ENCODE measurements at regions not wholly inside any gene's neighbourhood (a gene's known extent, or its start where the extent isn't known, plus 50 kb on each side); places are given as distances from the start of the nearest gene placed in this dataset.
"Not testable (repeated sequence)": the region's sequence is repeated elsewhere in the genome, so short reads cannot be mapped to it uniquely, and the experiment has no call there.

DNA sequence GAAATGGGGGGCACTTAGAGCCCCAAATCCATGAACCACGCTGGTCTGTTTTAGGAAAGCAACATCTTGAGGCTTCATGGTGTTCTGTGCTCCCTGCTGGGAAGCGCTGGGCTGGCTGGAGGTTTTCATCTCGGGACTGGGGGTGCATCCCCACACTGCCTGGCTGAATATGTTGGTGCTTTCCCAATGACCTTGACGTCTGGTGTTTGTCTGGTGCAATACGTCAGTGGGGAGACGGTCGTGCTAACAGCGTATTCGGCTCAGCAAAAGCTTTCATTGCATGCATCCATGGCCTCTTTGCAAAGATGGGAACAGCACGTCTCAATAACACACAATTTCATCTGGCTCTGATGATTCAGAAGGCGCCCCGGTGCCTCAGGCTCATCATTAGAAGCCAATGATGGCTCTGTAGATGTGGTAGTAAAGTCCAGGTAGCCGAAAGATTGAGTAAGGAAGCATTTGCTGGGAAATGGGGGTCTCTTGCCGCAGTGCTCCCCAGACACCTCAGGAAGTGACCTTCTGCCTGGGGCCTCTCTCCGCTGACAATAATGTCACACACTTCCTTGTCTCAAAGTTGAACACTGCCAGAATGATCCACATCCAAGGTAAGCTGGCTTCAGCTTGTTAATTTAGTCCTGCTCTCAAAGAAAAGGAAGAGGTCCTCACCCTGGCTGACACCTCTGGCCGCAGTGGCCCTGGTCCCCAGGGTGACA is 97.7 kb downstream of the ING1 start:
- DNase-seq = no peak

DNA sequence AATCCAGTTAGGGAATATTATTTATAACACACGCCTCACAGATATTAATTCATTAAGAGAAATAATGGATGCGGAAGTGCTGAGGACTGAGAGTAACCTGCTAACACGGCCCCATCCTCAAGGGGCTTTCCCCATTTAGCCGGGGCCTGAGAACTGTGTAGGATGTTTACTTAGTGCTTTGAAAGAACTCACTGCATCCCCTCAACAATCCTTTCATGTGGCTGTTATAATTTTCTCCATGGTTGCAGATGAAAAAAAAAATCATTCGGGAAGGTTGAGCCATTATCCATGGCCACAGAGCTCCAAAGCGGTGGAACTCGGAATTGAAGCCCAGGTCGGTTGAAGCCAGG is 98.2 kb downstream of the ING1 start:
- no peak for DNase-seq

DNA sequence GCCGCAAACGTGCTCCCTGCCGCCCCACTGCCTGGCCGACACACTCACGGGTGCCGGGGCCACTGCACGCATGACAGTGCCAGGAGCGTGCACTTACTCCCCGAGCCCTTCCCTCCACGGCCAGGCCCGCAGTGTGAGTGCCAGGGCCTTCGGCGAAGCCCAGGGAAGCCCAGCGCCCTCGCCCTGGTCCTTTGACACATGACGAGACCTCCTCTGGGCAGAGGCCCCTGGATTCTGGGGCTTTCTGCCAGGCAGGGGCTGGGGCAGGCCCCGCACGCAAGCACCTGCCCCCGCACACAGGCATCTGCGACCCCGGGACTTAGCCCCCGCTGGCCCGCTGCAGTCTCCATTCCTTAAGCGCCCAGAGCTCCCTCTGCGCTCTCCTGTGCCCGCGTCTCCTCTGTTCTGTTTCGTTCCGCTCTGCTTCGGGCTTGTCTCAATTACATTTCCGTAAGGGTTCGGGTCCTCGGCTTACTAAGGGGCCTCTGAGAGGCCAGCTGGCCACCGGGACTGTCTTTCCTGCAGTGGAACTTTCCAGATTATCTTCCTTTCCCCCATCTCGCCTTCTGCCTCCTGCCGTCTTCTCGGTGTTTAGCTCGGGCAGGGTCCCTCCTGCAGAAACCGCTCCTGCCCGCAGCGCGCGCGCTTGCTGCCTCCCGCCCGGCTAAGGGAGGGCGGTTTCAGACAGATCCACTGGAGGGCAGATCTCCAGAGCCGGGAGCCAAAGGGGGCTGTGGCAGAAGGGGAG is 98.8 kb downstream of the ING1 start:
- DNase-seq = no peak

DNA sequence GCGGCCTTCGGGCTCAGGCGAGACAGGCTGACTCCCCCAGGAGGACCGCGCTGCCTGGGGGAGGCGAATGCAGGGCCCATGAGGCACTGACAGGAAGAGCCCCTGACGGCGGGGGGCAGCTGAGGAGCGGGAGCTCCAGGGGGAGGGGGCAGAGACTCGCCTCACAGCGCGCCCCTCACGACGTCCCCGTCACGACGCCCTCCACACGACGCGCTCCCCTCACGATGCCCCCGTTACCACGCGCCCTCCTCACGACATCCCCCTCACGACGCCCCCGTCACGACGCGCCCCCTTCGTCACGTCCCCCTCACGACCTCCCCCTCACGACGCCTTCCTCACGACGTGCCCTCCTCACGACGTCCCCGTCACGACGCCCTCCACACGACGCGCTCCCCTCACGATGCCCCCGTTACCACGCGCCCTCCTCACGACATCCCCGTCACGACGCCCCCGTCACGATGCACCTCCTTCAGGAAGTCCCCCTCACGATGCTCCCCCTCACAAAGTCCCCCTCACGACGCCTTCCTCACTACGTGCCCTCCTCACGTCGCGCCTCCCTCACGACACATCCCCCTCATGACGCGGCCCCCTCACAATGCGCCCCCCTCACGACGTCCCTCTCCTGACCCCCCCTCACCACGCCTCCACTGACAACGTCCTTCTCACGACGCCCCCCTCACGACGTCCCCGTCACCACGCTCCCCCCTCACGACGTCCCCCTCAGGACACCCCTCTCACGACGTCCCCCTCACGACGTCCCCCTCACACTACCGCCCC is 99.6 kb downstream of the ING1 start:
- no peak for DNase-seq

DNA sequence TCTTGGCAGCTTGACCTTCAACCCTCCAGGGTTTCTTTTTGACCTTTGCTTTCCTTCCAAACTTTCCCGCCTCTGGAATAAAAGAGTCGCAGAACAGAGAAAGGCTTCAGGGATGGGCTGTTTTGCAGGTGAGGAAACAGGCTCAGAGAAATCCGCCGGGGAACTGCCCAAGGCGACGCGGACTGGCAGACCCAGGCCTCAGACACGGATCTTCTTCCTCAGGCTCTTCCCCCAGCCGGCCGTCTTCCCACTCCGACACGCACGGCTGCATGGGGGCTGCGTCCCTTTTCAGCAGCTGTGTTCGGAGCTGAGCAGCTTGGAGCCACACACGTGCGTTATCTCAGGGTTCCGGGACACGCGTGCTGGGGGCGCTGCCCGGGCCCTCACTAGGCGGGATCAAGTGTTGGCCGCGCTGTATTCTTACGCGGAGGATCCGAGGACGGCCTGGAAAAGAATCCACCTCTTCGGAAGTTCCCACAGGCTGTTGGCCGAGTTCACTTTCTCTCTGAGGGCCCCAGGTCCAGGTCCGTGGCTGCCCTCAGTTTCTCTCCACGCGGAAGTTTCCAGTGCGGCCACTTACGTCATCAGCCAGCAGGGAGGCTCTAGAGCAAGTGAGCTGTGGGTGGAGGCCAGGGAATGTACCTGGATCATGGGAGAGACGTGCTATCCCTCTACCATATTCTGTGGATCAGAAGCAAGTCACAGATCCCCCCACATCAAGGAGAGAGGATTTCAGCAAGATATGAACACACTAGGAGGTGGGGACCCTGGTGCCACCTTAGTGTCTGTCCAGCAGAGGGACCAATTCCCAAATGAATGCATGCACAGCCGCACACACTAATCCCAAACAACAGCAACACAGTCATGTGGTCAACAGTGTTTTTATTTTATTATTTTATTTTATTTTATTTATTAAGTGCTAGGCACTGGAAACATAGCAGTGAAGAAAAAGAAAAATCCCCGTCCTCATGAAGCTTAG is 100.4 kb downstream of the ING1 start:
- no peak for DNase-seq

DNA sequence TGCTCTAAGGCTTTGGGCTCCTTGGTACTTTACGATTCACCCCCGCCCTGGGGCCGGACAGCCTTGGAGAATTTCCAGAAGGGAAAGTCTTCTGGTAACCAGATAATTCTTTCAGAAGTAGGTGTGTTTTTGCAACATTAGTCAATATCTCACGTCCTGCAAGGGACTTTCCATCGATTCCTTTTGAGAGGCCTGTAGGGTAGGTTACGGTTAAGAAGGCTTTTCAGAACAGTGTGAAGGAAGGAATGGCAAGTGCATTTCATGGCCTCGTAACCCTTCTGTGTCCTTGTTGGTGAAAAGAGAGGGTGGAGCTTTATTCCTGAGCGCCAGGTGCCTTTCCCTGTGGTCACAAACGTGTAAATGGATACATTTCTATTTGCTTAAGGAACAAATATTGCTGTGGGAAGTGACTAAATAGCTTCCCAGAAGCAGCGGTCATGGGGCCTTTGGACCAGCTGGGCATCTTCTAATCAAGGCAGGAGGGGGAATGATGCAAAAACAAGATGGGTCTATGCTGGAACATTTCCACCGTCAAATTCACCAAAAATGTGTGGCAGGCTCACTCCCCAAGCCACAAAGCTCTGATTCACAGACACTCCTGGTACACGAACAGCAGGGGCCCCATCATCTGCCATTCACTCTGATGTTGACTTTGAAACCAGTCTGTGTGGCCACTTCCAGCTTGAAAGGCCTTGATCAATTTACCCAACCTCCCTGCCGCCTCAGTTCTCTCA is 99.2 kb downstream of the ANKRD10 start:
- no peak for DNase-seq

DNA sequence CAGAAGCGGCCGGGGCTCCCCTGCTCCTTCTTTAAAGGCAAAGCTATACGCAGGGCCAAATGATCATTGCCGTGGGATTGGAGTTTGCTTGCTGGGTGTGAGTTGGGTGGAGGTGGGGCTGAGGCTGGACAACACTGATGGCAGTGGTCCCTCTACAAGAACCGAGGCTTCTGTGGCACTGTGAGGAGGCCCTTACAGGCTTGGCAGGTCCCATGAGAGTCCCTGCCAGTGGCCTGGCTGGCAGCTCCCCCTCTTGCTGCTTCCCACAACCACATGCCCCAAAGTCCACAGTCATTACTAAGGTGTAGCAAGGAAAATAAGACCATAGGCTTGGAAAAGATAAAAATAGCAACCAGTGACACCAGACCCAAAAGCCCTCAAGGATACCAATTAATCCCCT is 98.4 kb downstream of the ANKRD10 start:
- DNase-seq = no peak

DNA sequence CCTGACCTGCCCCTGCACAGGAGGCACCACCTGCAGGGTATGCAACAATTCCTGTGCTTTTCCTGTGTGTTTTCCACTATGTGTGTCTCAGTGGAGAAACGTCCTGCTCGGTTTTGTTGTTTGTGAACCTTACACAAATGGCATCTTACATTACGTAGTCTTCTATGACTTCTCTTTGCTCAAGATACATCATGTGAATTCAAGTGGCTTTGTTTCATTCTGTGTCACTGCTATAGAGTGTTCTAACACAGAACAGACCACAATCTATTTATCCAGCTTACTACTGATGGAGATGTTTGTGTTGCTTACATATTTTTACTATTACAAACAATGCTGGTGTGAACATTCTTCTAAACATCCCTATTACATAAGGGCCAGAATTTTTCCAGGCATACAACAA is 97.7 kb downstream of the ANKRD10 start:
- DNase-seq = no peak

DNA sequence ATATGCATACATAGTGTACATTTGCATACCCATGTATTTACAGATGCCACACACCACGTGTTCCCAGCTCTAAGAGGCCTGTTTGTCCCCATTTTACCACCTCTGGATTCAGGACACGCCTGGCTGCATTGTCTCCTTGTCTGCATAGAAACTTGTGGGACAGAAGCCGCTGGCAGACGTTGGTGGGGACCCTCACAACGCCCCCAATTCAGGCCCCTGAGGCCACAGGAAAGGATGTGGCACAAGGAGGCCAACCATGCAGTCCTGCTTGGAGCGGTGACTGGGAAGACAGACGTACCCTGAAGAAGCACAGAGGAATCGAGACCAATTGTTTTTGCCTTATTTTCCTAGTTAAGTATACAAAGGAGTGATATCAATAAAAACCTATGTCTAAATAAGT is 96.1 kb downstream of the ANKRD10 start:
- no peak for DNase-seq

DNA sequence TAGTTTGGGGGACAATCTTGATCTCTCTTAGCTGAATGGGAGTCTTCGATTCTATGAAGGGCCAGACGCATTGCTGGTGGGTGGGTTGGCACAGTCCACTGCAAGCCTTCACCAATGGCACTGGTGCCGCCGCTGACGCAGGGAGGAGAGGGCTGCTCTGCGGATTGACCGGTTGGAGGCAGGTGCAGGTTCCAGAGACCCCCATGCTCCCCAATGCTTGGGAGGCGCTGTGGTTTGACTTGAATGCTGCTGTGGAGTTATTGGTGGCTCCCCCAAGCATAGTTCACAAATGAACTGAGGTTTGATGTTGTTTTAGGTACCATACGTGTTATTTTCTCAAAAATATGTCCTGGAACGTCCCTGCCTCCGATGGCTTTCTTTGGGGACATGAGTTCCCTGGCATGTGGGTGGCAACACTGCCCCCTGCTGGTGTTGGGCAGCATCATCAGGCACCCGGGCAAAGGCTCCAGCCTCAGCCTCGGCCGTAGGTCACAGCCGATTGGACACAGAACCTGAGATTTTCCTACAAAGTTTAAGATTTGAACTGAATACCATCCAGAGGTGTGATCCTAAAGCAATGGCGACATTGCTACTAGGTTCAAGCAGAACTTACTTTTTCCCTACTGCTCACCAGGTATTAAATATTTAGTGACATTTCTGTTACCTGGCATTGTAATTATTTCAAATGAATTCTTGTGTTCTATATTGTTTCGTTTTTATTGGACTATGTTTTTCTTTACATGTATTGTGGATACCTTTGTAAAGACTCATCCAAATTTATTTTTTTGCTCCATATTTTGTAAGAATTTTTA is 95.5 kb downstream of the ANKRD10 start:
- DNase-seq = peak; percentile 13 to 33

DNA sequence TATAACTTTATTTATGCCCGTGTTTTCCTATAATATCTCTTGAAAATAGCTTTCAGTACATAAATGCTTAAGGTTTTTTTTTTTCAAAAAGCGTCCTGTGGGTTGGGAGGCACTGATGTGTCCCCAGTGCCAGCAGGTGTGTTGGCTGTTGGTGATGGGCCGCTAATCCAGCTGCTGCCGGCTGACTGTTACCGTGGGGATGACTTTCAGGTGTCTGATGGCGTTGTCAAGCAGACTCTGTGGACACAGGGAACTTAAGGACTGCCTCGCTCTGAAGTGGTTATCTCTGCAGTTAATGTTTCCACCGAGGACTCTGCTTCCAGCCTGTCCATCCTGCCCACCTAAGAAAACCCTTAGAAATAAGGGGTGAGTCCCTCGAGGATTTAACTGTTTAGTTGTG is 94.5 kb downstream of the ANKRD10 start:
- DNase-seq = no peak

DNA sequence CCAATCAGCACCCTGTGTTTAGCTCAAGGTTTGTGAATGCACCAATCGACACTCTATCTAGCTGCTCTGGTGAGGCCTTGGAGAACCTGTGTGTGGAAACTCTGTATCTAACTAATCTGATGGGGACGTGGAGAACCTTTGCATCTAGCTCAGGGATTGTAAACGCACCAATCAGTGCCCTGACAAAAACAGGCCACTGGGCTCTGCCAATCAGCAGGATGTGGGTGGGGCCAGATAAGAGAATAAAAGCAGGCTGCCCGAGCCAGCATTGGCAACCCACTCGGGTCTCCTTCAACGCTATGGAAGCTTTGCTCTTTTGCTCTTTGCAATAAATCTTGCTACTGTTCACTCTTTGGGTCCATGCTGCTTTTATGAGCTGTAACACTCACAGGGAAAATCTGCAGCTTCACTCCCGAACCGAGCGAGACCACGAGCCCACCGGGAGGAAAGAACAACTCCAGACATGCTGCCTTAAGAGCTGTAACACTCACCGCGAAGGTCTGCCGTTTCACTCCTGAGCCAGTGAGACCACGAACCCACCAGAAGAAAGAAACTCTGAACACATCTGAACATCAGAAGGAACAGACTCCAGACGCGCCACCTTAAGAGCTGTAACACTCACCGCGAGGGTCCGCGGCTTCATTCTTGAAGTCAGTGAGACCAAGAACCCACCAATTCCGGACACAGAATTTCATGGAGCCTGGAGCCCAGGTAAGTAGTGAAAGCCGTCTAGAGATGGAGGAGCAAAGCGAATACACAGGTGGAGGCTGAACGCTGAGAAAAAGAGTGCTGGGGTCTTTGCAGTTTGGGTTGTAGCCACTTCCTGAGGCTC is 92.8 kb downstream of the ANKRD10 start:
- not testable (repeated sequence) for DNase-seq

DNA sequence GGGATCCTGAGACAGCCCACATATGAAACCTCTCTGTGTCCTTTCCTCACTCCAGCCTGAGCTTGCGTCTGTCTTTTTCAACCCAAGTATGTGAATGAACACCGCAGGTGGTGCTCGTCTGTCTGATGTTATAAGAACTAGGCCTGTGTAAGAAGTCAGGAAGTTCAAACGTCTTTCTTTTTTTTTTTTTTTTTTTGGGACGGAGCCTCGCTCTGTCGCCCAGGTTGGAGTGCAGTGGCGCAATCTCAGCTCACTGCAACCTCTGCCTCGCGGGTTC is 92.3 kb downstream of the ANKRD10 start:
- no peak for DNase-seq

DNA sequence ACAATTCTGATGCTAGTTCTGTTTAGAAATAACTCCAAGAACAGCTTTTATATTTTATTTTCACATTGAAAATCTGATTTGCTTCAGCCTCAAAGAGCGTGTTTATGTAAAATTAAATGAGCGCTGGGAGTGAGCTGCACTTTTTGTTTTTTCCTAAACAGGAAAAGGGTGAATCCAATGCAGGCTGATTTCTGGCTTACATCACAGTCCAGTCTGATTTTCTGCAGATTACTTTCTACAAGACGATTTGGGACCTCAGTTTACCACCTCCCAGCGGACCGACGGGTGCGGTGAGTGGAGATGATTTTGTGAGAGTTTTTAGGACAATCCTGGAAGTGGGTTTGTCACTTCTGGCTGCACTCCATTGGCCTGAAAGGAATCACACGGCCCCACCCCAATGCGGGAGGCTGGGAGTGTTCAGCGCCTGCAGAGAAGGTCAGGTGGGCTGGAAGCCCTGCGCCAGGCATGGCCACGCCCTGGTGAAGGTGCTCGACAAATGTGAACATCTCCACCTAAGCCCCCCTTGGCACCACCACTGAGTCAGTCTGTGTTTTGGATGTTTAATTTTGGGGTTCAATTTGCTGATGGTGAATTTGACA is 90.1 kb downstream of the ANKRD10 start:
- peak in 1 of 2 experiments; percentile 0 for DNase-seq

DNA sequence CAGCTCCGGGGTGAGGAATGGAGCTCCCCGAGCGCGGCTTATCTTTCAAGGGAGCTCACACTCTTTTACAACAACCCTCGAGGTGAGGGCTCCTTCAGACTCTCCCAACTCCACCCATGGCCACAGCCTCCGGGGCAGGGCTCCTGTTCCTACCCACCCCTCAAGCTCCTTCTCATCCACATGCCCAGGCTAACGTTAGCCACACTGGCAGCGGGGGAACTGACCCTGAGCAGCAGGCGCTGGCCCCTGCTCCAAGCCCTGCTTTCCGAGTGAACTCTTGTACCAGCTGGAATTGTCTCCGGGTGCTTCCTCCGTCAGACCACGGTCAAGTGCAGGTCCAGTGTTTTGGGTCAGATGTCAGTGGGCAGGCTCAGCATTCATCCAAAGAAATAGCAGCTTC is 89.4 kb downstream of the ANKRD10 start:
- DNase-seq = no peak

DNA sequence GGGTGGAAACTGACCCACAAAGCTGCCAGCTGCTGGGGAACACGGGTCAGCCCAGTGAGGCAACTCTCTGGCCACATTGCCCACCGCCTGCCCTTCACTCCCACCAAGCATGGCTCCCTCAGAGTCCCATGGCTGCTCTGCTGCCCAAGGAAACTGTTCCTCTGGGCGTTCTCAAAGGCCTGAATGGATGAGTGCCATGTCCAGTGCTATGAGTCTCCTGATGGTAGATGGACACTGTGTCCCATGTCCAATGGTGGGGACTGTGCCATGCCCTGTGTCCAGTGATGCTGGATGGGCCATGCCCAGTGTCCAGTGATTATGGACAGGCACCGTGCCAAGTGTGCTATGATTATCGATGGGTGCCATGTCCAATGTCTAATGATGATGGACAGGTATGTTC is 88.8 kb downstream of the ANKRD10 start:
- no peak for DNase-seq

DNA sequence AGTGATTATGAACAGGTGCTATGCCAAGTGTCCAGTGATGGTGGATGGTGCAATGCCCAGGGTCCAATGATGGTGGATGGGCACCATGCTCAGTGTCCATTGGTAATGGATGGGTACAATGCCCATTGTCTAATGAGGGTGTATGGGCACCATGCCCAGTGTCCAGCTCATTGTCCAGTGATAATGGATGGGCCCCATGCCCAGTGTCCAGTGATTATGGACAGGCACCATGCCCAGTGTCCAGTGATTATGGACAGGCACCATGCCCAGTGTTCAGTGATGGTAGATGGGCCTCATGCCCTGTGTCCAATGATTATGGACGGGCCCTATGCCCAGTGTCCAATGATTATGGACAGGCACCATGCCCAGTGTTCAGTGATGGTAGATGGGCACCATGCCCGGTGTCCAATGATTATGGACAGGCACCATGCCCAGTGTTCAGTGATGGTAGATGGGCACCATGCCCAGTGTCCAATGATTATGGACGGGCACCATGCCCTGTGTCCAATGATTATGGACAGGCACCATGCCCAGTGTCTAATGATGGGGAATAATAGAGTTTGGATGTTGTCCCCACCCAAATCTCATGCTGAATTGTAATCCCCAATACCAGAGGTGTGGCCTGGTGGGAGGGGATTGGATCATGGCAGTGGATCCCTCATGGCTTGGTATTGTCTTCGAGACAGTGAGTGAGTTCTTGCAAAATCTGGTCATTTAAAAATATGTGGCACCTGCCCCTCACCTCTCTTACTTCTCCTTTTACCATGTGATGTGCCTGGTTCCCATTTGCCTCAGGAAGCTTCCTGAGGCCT is 87.8 kb downstream of the ANKRD10 start:
- DNase-seq = peak in 1 of 2 experiments; percentile 67

Data from NCI-H446 (cell line).